ENCODE measurements at regions not wholly inside any gene's neighbourhood (a gene's known extent, or its start where the extent isn't known, plus 50 kb on each side); places are given as distances from the start of the nearest gene placed in this dataset.

GRCh38 chr3:148042663-148043445 lies 633.7 kb downstream of the ZIC1 start:
- no peak for DNase-seq
- intact Hi-C loops (cut with DNase I; ENCODE audit: low total_unique reads): no loop called here

GRCh38 chr3:148044151-148044550 lies 635.0 kb downstream of the ZIC1 start:
- no peak overlapping the region for H3K4me3 ChIP-seq
- 74 to 94% methylated on average over 1 of the region's 1 CpG for WGBS, 2 donors
- no peaks in the 10 kb centered on the region for H3K27me3 ChIP-seq
- H3K27ac ChIP-seq: no peak overlapping the region
- TF ChIP-seq POLR2A (IDR thresholded peaks at IDR 0.05) (no peak), CTCF (IDR thresholded peaks at IDR 0.05) (no peak)
- DNase-seq: no peak
- no peaks in the 10 kb centered on the region for H3K36me3 ChIP-seq (ENCODE audit: low read depth, missing control alignments)
- intact Hi-C loops (cut with DNase I; ENCODE audit: low total_unique reads): no loop called here
- H3K9me3 ChIP-seq: no peaks in the 10 kb centered on the region
- H3K4me1 ChIP-seq: no peaks in the 10 kb centered on the region

More at GRCh38 chr3:148042663-148043445, 633.7 kb downstream of the ZIC1 start:
- Histone ChIP-seq H3K9me3 (no peaks in the 10 kb centered on the region), H3K4me1 (no peaks in the 10 kb centered on the region), H3K27ac (no peak overlapping the region), H3K4me3 (no peak overlapping the region), H3K36me3 (ENCODE audit: low read depth, missing control alignments) (no peaks in the 10 kb centered on the region), H3K27me3 (no peaks in the 10 kb centered on the region)
- TF ChIP-seq POLR2A (IDR thresholded peaks at IDR 0.05) (no peak), CTCF (IDR thresholded peaks at IDR 0.05) (no peak)
- WGBS, 2 donors: 70 to 74% methylated on average over 6 of the region's 6 CpGs

GRCh38 chr3:148054999-148055398 lies 642.7 kb upstream of the AGTR1 start:
- intact Hi-C loops (cut with DNase I; ENCODE audit: low total_unique reads): no loop called here
- H3K27ac ChIP-seq: no peak overlapping the region
- H3K4me1 ChIP-seq: no peaks in the 10 kb centered on the region
- no peaks in the 10 kb centered on the region for H3K27me3 ChIP-seq
- TF ChIP-seq POLR2A (IDR thresholded peaks at IDR 0.05) (no peak), CTCF (IDR thresholded peaks at IDR 0.05) (no peak)
- WGBS, 2 donors: 75 to 77% methylated on average over 2 of the region's 2 CpGs
- H3K9me3 ChIP-seq: no peaks in the 10 kb centered on the region
- DNase-seq: no peak
- H3K36me3 ChIP-seq (ENCODE audit: low read depth, missing control alignments): no peaks in the 10 kb centered on the region
- no peak overlapping the region for H3K4me3 ChIP-seq

GRCh38 chr3:148062590-148062989 lies 635.1 kb upstream of the AGTR1 start:
- Histone ChIP-seq H3K36me3 (ENCODE audit: low read depth, missing control alignments) (no peaks in the 10 kb centered on the region), H3K27me3 (no peaks in the 10 kb centered on the region), H3K9me3 (no peaks in the 10 kb centered on the region), H3K4me1 (no peaks in the 10 kb centered on the region), H3K27ac (no peak overlapping the region), H3K4me3 (no peak overlapping the region)
- DNase-seq: no peak
- intact Hi-C loops (cut with DNase I; ENCODE audit: low total_unique reads): no loop called here
- TF ChIP-seq CTCF (IDR thresholded peaks at IDR 0.05) (no peak), POLR2A (IDR thresholded peaks at IDR 0.05) (no peak)
- 77 to 80% methylated on average over 1 of the region's 1 CpG for WGBS, 2 donors

DNA sequence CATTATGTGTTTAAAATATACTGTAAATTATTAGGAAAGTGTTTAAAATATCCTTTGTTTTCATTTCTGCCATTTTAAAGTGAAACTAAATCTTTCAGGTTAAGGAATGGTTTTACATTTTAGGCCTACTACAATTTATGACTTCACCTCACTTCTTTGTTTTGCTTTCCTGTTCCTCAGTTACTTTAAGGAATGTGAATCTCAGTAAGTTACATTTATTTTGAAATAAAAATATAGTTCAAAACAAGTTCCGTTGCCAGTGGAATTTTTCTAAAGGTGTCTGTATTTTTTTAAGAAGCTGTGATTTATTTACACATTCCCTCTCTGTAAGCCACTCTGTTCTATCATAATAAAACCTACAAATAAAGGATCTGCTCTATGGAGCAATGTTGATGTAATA lies 630.9 kb upstream of the AGTR1 start:
- H3K9me3 ChIP-seq: no peaks in the 10 kb centered on the region
- no peak for DNase-seq
- WGBS, 2 donors: 62 to 70% methylated on average over 1 of the region's 1 CpG
- H3K27me3 ChIP-seq: no peaks in the 10 kb centered on the region
- TF ChIP-seq CTCF (IDR thresholded peaks at IDR 0.05) (no peak), POLR2A (IDR thresholded peaks at IDR 0.05) (no peak)
- H3K4me3 ChIP-seq: no peak overlapping the region
- no peaks in the 10 kb centered on the region for H3K36me3 ChIP-seq (ENCODE audit: low read depth, missing control alignments)
- no peaks in the 10 kb centered on the region for H3K4me1 ChIP-seq
- intact Hi-C loops (cut with DNase I; ENCODE audit: low total_unique reads): no loop called here
- no peak overlapping the region for H3K27ac ChIP-seq
